Aorta (tissue), 5 donors: ENCODE measurements at regions not wholly inside any gene's neighbourhood (a gene's known extent, or its start where the extent isn't known, plus 50 kb on each side); places are given as distances from the start of the nearest gene placed in this dataset.

Experiments
- ATAC-seq: fragments of 200-7000 bp; cut with Tn5 transposase; one replicate; pipeline ENCODE4 v1.9.1; 2022; ENCODE audit warnings: moderate library complexity; ENCODE audit not compliant: low FRiP score
- DNase-seq, 2 donors: peaks; one replicate each; pipeline ENCODE4 v3.0.0-alpha.2; 2020
- H3K27ac ChIP-seq, 2 donors: one replicate each; pipeline ENCODE4 v1.5.1; 2013; ENCODE audit warnings: low read length in 2 of 2, mild to moderate bottlenecking in 2 of 2, moderate library complexity in 2 of 2, control low read depth in 1 of 2, inconsistent platforms in 1 of 2, low read depth in 1 of 2
- H3K27me3 ChIP-seq, 2 donors: one replicate each; pipeline ENCODE4 v1.6.1; 2013; ENCODE audit warnings: control low read depth in 1 of 2, low read length in 1 of 2, mild to moderate bottlenecking in 1 of 2, moderate library complexity in 1 of 2; ENCODE audit not compliant: insufficient read depth in 2 of 2, control insufficient read depth in 1 of 2
- H3K36me3 ChIP-seq, 2 donors: one replicate each; pipeline ENCODE4 v1.6.1; 2013; ENCODE audit warnings: control low read depth in 1 of 2, low read length in 1 of 2, mild to moderate bottlenecking in 1 of 2; ENCODE audit not compliant: insufficient read depth in 2 of 2, control insufficient read depth in 1 of 2
- H3K4me1 ChIP-seq, 2 donors: one replicate each; pipeline ENCODE4 v1.6.1; 2013; ENCODE audit warnings: low read length in 2 of 2, control low read depth in 1 of 2, mild to moderate bottlenecking in 1 of 2, moderate library complexity in 1 of 2; ENCODE audit not compliant: insufficient read depth in 2 of 2, control insufficient read depth in 1 of 2
- H3K4me3 ChIP-seq, 2 donors: one replicate each; pipeline ENCODE4 v1.5.1; 2013; ENCODE audit warnings: low read length in 2 of 2, control low read depth in 1 of 2, mild to moderate bottlenecking in 1 of 2
- H3K9me3 ChIP-seq: one replicate; pipeline ENCODE4 v1.6.1; 2013; ENCODE audit warnings: mild to moderate bottlenecking, low read length; ENCODE audit not compliant: control insufficient read depth
- WGBS, 2 donors: extraction: QIAGEN DNeasy Blood & Tissue Kit; methylation state at CpG; one replicate each; pipeline ENCODE4 v1.1.7; 2013; 5-methylcytosine and 5-hydroxymethylcytosine counted together
- intact Hi-C, 2 donors: fragments of 100-400 bp; cut with DNase I; formaldehyde crosslinking; loops; one replicate each; pipeline versions ENCODE4 v1.14.2 to v1.15.0; 2022
- donor health status: healthy with polysubstance abuse.
- donor health status: Bipolar disorder and iron deficiency.
- donor health status: DM: no; HTN: no; CAD: no.
- donor health status: DM: no; HTN: no; CAD: no.
- donor health status: DM: yes; HTN: yes; CAD: no.

DNA sequence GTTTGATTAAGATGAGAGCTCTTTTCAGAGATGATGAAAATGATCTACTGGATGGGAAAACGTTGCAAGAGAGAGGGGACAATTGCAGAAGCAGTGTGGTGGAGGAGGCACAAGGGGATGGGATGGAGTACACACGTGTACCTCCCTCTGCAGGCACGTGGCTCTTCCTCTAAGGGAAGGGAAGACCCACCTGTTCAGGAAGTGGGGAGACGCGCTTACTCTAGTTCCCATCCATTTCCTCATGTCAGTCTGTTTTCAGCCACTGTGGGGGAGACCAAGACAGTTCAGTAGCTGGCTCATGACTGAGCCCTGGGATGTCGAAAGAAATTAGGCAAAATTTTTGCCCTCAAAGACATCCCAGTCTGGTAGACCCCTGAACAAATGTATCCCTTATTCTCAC is 619.2 kb upstream of the CLINT1 start:
- no peaks in the 10 kb centered on the region for H3K4me1 ChIP-seq
- H3K27ac ChIP-seq: no peak overlapping the region
- H3K9me3 ChIP-seq: no peaks in the 10 kb centered on the region
- ATAC-seq (no peak), DNase-seq (no peak)
- H3K27me3 ChIP-seq: no peaks in the 10 kb centered on the region
- H3K36me3 ChIP-seq: no peaks in the 10 kb centered on the region
- 90% methylated on average over 6 of the region's 6 CpGs for WGBS, 2 donors
- intact Hi-C loops: no loop called here
- no peak overlapping the region for H3K4me3 ChIP-seq

GRCh38 chr5:158477214-158477613 is 618.3 kb upstream of the CLINT1 start:
- H3K4me3 ChIP-seq: no peak overlapping the region
- H3K9me3 ChIP-seq: no peaks in the 10 kb centered on the region
- ATAC-seq: no peak
- 86 to 87% methylated on average over 3 of the region's 3 CpGs for WGBS, 2 donors
- intact Hi-C loops: no loop called here
- H3K4me1 ChIP-seq: no peaks in the 10 kb centered on the region
- no peaks in the 10 kb centered on the region for H3K36me3 ChIP-seq
- DNase-seq: no peak
- no peak overlapping the region for H3K27ac ChIP-seq
- H3K27me3 ChIP-seq: no peaks in the 10 kb centered on the region

GRCh38 chr5:158473016-158473635 is 614.2 kb upstream of the CLINT1 start:
- DNase-seq (no peak), ATAC-seq (no peak)
- intact Hi-C loops: no loop called here
- Histone ChIP-seq H3K27ac (no peak overlapping the region), H3K4me3 (no peak overlapping the region), H3K36me3 (no peaks in the 10 kb centered on the region), H3K4me1 (no peaks in the 10 kb centered on the region), H3K9me3 (no peaks in the 10 kb centered on the region), H3K27me3 (no peaks in the 10 kb centered on the region)
- WGBS, 2 donors: 75 to 80% methylated on average over 4 of the region's 4 CpGs

GRCh38 chr5:158471535-158471924 is 612.6 kb upstream of the CLINT1 start:
- 93 to 94% methylated on average over 2 of the region's 2 CpGs for WGBS, 2 donors
- H3K27ac ChIP-seq: no peak overlapping the region
- intact Hi-C loops: no loop called here
- ATAC-seq: no peak
- H3K4me1 ChIP-seq: no peaks in the 10 kb centered on the region
- no peaks in the 10 kb centered on the region for H3K27me3 ChIP-seq
- H3K36me3 ChIP-seq: no peaks in the 10 kb centered on the region
- H3K9me3 ChIP-seq: no peaks in the 10 kb centered on the region
- H3K4me3 ChIP-seq: no peak overlapping the region
- no peak for DNase-seq

DNA sequence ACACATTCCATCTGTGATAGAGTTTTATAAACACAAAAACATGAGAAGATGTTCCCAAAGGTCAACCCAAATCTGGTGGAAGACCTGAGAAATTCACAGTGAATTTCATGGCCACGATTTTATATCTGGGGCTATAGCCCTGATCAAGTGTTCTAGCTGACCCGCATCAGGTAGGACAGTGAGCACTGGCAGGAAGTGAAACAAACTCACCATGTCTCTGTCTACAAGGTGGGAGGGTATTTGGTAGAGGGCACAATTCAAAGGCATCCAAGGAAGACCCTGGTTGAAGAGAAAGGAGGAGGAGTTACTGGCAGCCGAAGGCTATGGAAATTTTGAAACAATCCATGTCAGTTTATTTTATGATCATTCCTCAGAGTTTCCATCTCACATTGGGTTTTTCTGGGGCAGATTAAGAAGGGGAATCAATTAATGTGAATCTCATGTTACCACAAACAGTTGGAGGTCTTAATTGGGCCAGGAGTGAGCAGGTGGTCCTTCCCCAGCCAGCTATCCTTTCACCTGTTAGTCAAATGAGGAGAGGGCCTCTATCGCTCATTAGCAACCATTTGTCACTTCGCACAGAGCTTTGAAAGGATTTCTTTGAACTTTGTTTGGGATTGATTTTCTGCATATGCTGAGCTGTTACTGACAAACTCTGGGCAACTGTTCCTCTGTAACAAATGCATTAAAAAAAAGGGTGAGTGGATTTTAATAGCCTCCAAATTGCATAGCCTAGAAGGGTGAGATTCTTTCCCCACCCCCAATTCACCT is 612.0 kb upstream of the CLINT1 start:
- intact Hi-C loops: no loop called here
- no peaks in the 10 kb centered on the region for H3K27me3 ChIP-seq
- no peak overlapping the region for H3K4me3 ChIP-seq
- 95 to 96% methylated on average over 5 of the region's 5 CpGs for WGBS, 2 donors
- DNase-seq (no peak), ATAC-seq (no peak)
- H3K4me1 ChIP-seq: no peaks in the 10 kb centered on the region
- H3K9me3 ChIP-seq: no peaks in the 10 kb centered on the region
- no peaks in the 10 kb centered on the region for H3K36me3 ChIP-seq
- H3K27ac ChIP-seq: no peak overlapping the region

DNA sequence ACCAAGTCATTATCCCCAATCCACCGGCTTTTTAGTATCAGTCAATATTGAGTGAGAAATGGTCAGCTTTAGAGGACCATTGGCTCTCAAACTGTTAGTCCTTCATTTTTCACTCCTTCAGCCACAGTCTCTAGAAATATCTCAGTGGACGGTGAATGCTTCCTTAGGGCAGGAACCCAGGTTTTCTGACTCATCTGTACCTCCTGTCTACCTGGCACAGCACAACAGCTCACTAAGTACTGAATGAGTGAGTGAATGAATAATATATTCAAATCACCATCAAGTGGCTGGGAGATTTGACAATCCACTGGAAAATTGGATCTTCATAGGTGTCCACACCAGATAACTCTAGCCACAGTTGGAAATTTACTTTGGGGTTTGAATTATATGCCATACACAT is 609.5 kb upstream of the CLINT1 start:
- no peaks in the 10 kb centered on the region for H3K27me3 ChIP-seq
- intact Hi-C loops: no loop called here
- H3K36me3 ChIP-seq: no peaks in the 10 kb centered on the region
- ATAC-seq (no peak), DNase-seq (no peak)
- no peaks in the 10 kb centered on the region for H3K9me3 ChIP-seq
- no peak overlapping the region for H3K27ac ChIP-seq
- no peaks in the 10 kb centered on the region for H3K4me1 ChIP-seq
- H3K4me3 ChIP-seq: no peak overlapping the region
- WGBS, 2 donors: 76 to 79% methylated on average over 2 of the region's 2 CpGs

DNA sequence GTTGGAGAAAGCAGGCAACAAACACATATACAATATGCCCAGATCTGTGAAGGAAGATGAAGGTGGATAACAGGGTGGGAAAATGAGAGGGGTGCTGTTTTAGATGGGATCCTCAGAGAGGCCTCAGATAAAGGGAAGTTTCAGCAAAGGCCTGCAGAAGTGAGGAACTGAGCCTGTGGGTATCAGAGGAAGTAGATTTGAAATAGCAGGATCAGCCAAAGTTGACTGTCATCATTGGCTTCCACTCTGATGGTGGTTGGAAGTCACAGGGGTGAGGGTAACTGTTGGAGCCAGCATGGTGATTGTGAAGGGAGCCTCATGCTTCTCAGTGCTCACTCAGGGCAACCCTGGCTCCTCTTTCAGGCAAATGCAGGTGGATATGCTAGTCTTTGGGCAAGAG is 607.2 kb upstream of the CLINT1 start:
- Histone ChIP-seq H3K36me3 (no peaks in the 10 kb centered on the region), H3K4me3 (no peak overlapping the region), H3K27ac (no peak overlapping the region), H3K9me3 (no peaks in the 10 kb centered on the region), H3K27me3 (no peaks in the 10 kb centered on the region), H3K4me1 (peaks cover 2 to 4% of the 10 kb centered on the region in 2 donors)
- DNase-seq (no peak), ATAC-seq (no peak)
- intact Hi-C loops: no loop called here

DNA sequence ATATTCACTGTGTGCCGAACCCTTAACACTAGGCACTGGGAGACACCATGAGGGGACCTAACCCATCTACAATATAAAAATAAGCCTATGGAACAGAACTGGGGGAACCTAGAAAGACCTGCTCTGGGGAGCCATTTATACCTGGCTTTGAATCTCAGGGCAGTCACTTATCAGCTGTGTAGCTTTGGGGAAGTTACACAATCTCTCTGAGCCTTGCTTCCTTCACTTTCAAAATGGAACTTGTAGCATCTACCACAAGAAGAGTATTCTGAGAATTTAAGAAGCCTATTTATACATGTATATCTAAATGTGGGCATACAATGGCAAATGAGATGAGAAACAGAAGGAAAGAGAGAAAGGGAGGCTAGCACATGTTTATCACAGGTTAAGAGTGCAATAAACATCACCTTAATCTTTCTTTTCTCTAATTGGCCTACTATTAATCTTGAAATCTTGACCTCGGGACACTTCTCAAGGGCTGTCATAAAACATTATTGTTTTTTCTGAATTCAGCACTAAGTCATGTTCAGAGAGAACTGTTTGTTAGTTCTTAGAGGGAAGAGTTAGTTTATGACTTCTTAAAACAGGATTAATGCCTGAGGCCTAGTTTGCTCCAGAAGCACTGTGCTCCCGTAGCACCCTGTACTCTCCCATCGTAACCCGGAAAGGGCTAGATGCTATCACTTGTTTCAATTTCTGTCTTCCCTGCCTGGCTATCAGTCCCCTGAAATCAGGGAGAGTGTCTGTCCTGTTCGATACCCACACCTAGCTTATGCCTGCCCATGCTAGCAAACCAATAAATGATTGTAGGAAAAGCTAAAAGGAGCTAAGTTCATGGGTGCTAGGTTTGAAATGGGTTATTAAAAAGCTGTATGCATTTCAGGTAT is 606.4 kb upstream of the CLINT1 start:
- no peaks in the 10 kb centered on the region for H3K27me3 ChIP-seq
- no peaks in the 10 kb centered on the region for H3K36me3 ChIP-seq
- DNase-seq (no peak), ATAC-seq (no peak)
- WGBS, 2 donors: 97% methylated on average over 6 of the region's 6 CpGs
- no peak overlapping the region for H3K4me3 ChIP-seq
- no peaks in the 10 kb centered on the region for H3K9me3 ChIP-seq
- peaks cover 2 to 5% of the 10 kb centered on the region in 2 donors for H3K4me1 ChIP-seq
- no peak overlapping the region for H3K27ac ChIP-seq
- intact Hi-C loops: no loop called here
